Left ventricle myocardium inferior (tissue), 1 donor: ENCODE measurements at regions not wholly inside any gene's neighbourhood (a gene's known extent, or its start where the extent isn't known, plus 50 kb on each side); places are given as distances from the start of the nearest gene placed in this dataset.

Experiments
- DNase-seq: peaks from one replicate; pipeline ENCODE4 v3.0.0-alpha.2; 2020
- H3K27ac ChIP-seq: fragments of 200-600 bp; replicated peaks from 2 replicates; pipeline ENCODE4 v1.8.0; 2021
- H3K27me3 ChIP-seq: fragments of 200-600 bp; 2 replicates; pipeline ENCODE4 v1.8.0; 2021; ENCODE audit warnings: low read depth
- H3K36me3 ChIP-seq: fragments of 200-600 bp; 2 replicates; pipeline ENCODE4 v1.8.0; 2021
- H3K4me1 ChIP-seq: fragments of 200-600 bp; 2 replicates; pipeline ENCODE4 v1.8.0; 2021
- H3K4me3 ChIP-seq: fragments of 200-600 bp; 2 replicates; pipeline ENCODE4 v1.8.0; 2021; ENCODE audit warnings: mild to moderate bottlenecking, moderate library complexity
- H3K9me3 ChIP-seq: fragments of 200-600 bp; replicated peaks from 2 replicates; pipeline ENCODE4 v1.8.0; 2021
- CTCF ChIP-seq: fragments of 200-600 bp; IDR thresholded peaks from 2 replicates; pipeline ENCODE4 v1.8.0; 2021; ENCODE audit warnings: antibody characterized with exemption, mild to moderate bottlenecking, borderline replicate concordance
- intact Hi-C: fragments of 100-400 bp; cut with micrococcal nuclease; formaldehyde crosslinking; loops from one replicate; pipeline ENCODE4 v1.11.0; 2022
- donor health status: DM: no; HTN: yes; CAD: no; lungs with severe emphysema.

GRCh38 chr4:54527532-54527931, 130.2 kb upstream of the KIT start:
- intact Hi-C loops, result no loop called here
- no peak for TF ChIP-seq CTCF
- Histone ChIP-seq H3K9me3 (peaks cover 4% of the 10 kb centered on the region), H3K4me3 (no peak overlapping the region), H3K27ac (no peak overlapping the region), H3K27me3 (no peaks in the 10 kb centered on the region), H3K36me3 (no peaks in the 10 kb centered on the region), H3K4me1 (no peaks in the 10 kb centered on the region)
- no peak for DNase-seq

GRCh38 chr4:54539500-54540029, 118.2 kb upstream of the KIT start:
- no peak overlapping the region for H3K27ac ChIP-seq
- peak; percentile 59 for DNase-seq

GRCh38 chr4:54540931-54541330, 116.8 kb upstream of the KIT start:
- Histone ChIP-seq H3K9me3 (no peaks in the 10 kb centered on the region), H3K27me3 (no peaks in the 10 kb centered on the region), H3K4me3 (no peak overlapping the region), H3K4me1 (peaks cover 10% of the 10 kb centered on the region), H3K36me3 (no peaks in the 10 kb centered on the region), H3K27ac (no peak overlapping the region)
- DNase-seq, result no peak
- intact Hi-C loops, result no loop called here
- TF ChIP-seq CTCF, result no peak

More at GRCh38 chr4:54539500-54540029, 118.2 kb upstream of the KIT start:
- TF ChIP-seq CTCF, result peak; percentile 24
- intact Hi-C loops, result no loop called here
- H3K27me3 ChIP-seq, result peaks cover 9% of the 10 kb centered on the region
- peak overlapping the region; percentile 67 for H3K4me3 ChIP-seq
- peaks cover 10% of the 10 kb centered on the region for H3K4me1 ChIP-seq
- H3K9me3 ChIP-seq, result no peaks in the 10 kb centered on the region
- H3K36me3 ChIP-seq, result no peaks in the 10 kb centered on the region

GRCh38 chr4:54541426-54542118, 116.2 kb upstream of the KIT start:
- H3K27me3 ChIP-seq, result no peaks in the 10 kb centered on the region
- H3K4me3 ChIP-seq, result no peak overlapping the region
- TF ChIP-seq CTCF, result no peak
- H3K9me3 ChIP-seq, result no peaks in the 10 kb centered on the region
- peaks cover 10% of the 10 kb centered on the region for H3K4me1 ChIP-seq
- H3K27ac ChIP-seq, result no peak overlapping the region
- H3K36me3 ChIP-seq, result no peaks in the 10 kb centered on the region
- intact Hi-C loops, result no loop called here
- no peak for DNase-seq

- Histone ChIP-seq H3K27me3 (no peaks in the 10 kb centered on the region), H3K4me3 (no peak overlapping the region), H3K4me1 (peaks cover 10% of the 10 kb centered on the region), H3K9me3 (no peaks in the 10 kb centered on the region), H3K36me3 (no peaks in the 10 kb centered on the region), H3K27ac (no peak overlapping the region)
- intact Hi-C loops, result no loop called here
- no peak for DNase-seq
- no peak for TF ChIP-seq CTCF
These were observed 115.7 kb upstream of the KIT start for GRCh38 chr4:54542119-54542438.
